HG03039 (cell line): ENCODE measurements at regions not wholly inside any gene's neighbourhood (a gene's known extent, or its start where the extent isn't known, plus 50 kb on each side); places are given as distances from the start of the nearest gene placed in this dataset.

Source experiments
- ATAC-seq: cut with Tn5 transposase; IDR thresholded peaks from one replicate; pipeline ENCODE4 v1.9.1; 2021; ENCODE audit warnings: mild to moderate bottlenecking, moderate library complexity; ENCODE audit not compliant: unreplicated experiment

GRCh38 chr9:1946526-1947283 is 68.4 kb upstream of the SMARCA2 start:
- no peak for ATAC-seq

- no peak for ATAC-seq
Measured at GRCh38 chr9:1947438-1947837, 67.7 kb upstream of the SMARCA2 start.

GRCh38 chr9:1948541-1948940 is 66.6 kb upstream of the SMARCA2 start:
- ATAC-seq: no peak

DNA sequence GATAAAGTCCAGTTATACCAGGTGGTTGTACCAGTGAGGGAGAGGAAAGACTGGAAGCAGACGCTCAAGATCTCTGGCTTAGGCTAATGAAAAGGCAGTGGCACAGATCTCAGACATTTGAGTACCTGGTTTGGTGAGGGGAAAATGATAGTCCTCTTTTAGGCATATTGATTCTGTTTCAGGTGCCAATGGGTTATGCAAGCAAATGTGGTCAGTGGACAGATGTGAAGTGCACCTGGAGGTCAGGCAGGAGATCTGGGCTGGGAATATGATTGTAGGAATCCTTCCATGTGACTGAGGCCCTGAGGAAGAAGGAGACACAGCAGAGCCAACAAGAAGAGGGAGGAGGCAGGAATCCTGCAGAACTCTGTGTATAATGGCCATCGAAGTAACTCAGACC is 63.7 kb upstream of the SMARCA2 start:
- no peak for ATAC-seq

DNA sequence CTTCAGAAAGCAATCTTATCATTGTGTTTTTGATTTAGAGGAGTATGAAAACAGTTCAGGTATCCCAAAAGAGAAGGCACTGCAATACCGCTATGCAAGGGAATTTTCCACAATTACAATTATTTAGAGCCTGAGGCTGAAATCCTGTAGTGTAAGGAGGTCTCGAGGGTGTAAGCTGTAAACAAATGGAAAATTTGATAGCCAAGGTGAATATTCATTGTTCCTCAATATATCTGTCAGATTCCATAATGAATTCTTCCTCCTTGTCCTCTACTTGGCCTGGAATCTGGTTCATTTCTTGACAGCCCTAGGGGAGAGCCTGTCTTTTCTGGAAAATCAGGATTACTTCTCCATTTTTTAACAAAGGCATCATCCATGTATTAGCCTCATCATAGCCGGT is 63.1 kb upstream of the SMARCA2 start:
- ATAC-seq: no peak

GRCh38 chr9:1954238-1954637 is 60.9 kb upstream of the SMARCA2 start:
- ATAC-seq: no peak

DNA sequence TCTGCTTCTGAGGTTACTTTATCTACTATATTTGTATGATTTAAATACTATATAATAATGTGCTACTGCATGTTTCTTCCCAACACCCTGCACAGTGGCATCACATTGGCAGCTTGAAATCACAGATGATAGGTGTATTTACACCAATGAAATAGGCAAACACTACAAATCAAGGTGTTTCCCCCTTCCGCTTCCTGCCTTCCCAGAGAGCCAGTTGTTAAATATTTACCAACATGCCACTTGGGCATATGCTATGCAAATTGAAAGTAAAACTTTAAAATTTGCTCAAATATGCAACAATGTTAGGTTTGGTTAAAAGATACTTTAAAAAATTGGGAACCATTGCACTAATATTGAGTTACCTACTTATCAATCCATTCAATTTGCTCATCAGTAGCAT is 58.2 kb upstream of the SMARCA2 start:
- no peak for ATAC-seq

- ATAC-seq: no peak
Measured at GRCh38 chr9:1957856-1958255, 57.3 kb upstream of the SMARCA2 start.

- no peak for ATAC-seq
Measured at GRCh38 chr9:1959371-1959770, 55.8 kb upstream of the SMARCA2 start.

- no peak for ATAC-seq
Measured at GRCh38 chr9:1960342-1961042, 54.7 kb upstream of the SMARCA2 start.

DNA sequence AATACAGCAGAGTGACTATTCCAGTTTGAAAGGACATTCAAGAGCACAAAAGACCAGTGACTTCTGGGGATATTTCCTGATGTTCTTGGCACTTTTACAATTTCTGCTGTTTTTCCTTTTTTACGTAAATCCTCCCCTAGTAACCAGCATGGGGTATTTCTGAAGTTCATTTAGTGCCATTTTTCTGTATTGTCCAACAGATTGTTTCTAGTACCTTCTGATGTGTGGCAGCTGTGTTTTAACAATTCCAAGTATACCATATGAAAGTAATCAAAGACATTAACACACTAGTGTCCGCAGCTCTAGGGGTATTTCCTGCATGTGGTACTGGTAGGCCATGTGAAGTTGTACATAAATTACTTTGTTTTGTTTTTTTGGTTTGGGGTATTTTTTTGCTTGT is 53.0 kb upstream of the SMARCA2 start:
- no peak for ATAC-seq

- ATAC-seq: no peak
Measured at GRCh38 chr9:1962588-1963106, 52.5 kb upstream of the SMARCA2 start.

- ATAC-seq: no peak
Measured at GRCh38 chr9:1964093-1964492, 51.1 kb upstream of the SMARCA2 start.
